Neural progenitor cell (in vitro differentiated cells): ENCODE measurements at regions not wholly inside any gene's neighbourhood (a gene's known extent, or its start where the extent isn't known, plus 50 kb on each side); places are given as distances from the start of the nearest gene placed in this dataset.

Experiments used
- DNase-seq: peaks from one replicate; pipeline ENCODE4 v3.0.0-alpha.2; 2016; ENCODE audit warnings: low spot score
- H2AFZ ChIP-seq: fragments of 200-600 bp; sonication (generic); replicated peaks from 2 replicates; pipeline ENCODE4 v1.6.1; 2016; ENCODE audit warnings: antibody characterized with exemption
- H3F3A ChIP-seq: fragments of 200-600 bp; sonication (generic); 2 replicates; pipeline ENCODE4 v1.6.1; 2016; ENCODE audit warnings: antibody characterized with exemption, low read depth
- H3K27ac ChIP-seq: fragments of 200-600 bp; sonication (generic); 2 replicates; pipeline ENCODE4 v1.5.1; 2016; ENCODE audit warnings: mild to moderate bottlenecking
- H3K27me3 ChIP-seq: fragments of 200-600 bp; sonication (generic); 2 replicates; pipeline ENCODE4 v1.6.1; 2016; ENCODE audit warnings: mild to moderate bottlenecking, moderate library complexity
- H3K36me3 ChIP-seq: fragments of 200-600 bp; sonication (generic); 2 replicates; pipeline ENCODE4 v1.5.1; 2016
- H3K4me1 ChIP-seq: fragments of 200-600 bp; sonication (generic); 2 replicates; pipeline ENCODE4 v1.6.1; 2016; ENCODE audit warnings: mixed run types
- H3K4me2 ChIP-seq: fragments of 200-600 bp; sonication (generic); 2 replicates; pipeline ENCODE4 v1.6.1; 2016
- H3K4me3 ChIP-seq: fragments of 200-600 bp; sonication (generic); 2 replicates; pipeline ENCODE4 v1.5.1; 2016
- H3K79me2 ChIP-seq: fragments of 200-600 bp; sonication (generic); 2 replicates; pipeline ENCODE4 v1.6.1; 2016; ENCODE audit warnings: low read depth
- H3K9ac ChIP-seq: fragments of 200-600 bp; sonication (generic); 2 replicates; pipeline ENCODE4 v1.6.1; 2016
- H3K9me3 ChIP-seq: fragments of 200-600 bp; sonication (generic); 2 replicates; pipeline ENCODE4 v1.5.1; 2016; ENCODE audit warnings: low read depth
- H4K20me1 ChIP-seq: fragments of 200-600 bp; sonication (generic); 2 replicates; pipeline ENCODE4 v1.6.1; 2016; ENCODE audit warnings: low read depth
- H3K27ac Mint-ChIP-seq: 3 replicates; pipeline ENCODE4 v1.8.0; 2021; ENCODE audit warnings: mixed read lengths
- H3K27me3 Mint-ChIP-seq: 2 replicates; pipeline ENCODE4 v1.8.0; 2022; ENCODE audit warnings: low read depth, mild to moderate bottlenecking, inconsistent platforms, moderate library complexity, mixed read lengths; ENCODE audit not compliant: insufficient read depth
- H3K36me3 Mint-ChIP-seq: 3 replicates; pipeline ENCODE4 v1.8.0; 2021; ENCODE audit warnings: mixed read lengths
- H3K4me1 Mint-ChIP-seq: 3 replicates; pipeline ENCODE4 v1.8.0; 2021; ENCODE audit warnings: mixed read lengths
- H3K4me3 Mint-ChIP-seq: 3 replicates; pipeline ENCODE4 v1.8.0; 2021; ENCODE audit warnings: mild to moderate bottlenecking, moderate library complexity, mixed read lengths
- H3K9me3 Mint-ChIP-seq: 3 replicates; pipeline ENCODE4 v1.8.0; 2020; ENCODE audit warnings: mixed read lengths
- CTCF ChIP-seq: fragments of 200-600 bp; sonication (generic); IDR thresholded peaks from 2 replicates; pipeline ENCODE4 v1.5.1; 2017; ENCODE audit warnings: antibody characterized with exemption, mild to moderate bottlenecking
- EZH2 ChIP-seq: fragments of 200-600 bp; sonication (generic); IDR thresholded peaks from 2 replicates; pipeline ENCODE4 v1.6.1; 2017; ENCODE audit warnings: antibody characterized with exemption, mild to moderate bottlenecking, moderate library complexity
- EZH2phosphoT487 ChIP-seq: fragments of 200-600 bp; sonication (generic); IDR thresholded peaks from 2 replicates; pipeline ENCODE4 v1.6.1; 2017; ENCODE audit warnings: antibody characterized with exemption

- Histone ChIP-seq H3K9ac (no peak overlapping the region), H3K4me1 (no peaks in the 10 kb centered on the region), H3K27me3 (no peaks in the 10 kb centered on the region), H3K9me3 (no peaks in the 10 kb centered on the region), H4K20me1 (no peaks in the 10 kb centered on the region), H3K4me3 (no peak overlapping the region), H3K36me3 (no peaks in the 10 kb centered on the region), H2AFZ (peak overlapping the region; percentile 53), H3K4me2 (no peak overlapping the region), H3K79me2 (no peaks in the 10 kb centered on the region), H3F3A (no peaks in the 10 kb centered on the region), H3K27ac (no peak overlapping the region)
- Mint-ChIP-seq H3K9me3 (peaks cover 2% of the 10 kb centered on the region), H3K4me1 (no peaks in the 10 kb centered on the region), H3K36me3 (no peaks in the 10 kb centered on the region), H3K27ac (no peak overlapping the region), H3K4me3 (no peak overlapping the region), H3K27me3 (no peaks in the 10 kb centered on the region)
- TF ChIP-seq CTCF = no peak
- TF ChIP-seq EZH2 = no peak
- no peak for TF ChIP-seq EZH2phosphoT487
- DNase-seq = no peak
Observed at GRCh38 chr6:90645634-90646033, 58.8 kb upstream of the MAP3K7 start.

DNA sequence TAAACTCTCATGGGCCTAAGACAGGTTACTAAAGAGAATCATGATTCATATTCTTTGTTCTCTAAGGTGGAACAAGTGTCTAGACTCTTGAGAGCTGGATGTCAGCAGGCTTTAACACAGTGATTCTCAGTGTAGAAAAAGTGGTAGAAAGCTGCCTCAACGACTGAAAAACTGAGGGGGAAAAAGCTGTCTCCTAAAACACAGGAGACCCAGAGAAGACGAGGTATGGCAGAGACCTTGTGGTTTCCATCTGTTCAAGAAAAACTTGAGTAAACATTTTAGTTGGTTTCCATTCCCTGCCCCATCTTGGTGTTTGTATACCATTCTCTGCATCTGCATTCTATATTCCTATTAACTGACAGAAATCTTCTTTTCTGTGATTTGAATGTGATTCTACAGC, 57.6 kb upstream of the MAP3K7 start:
- Mint-ChIP-seq H3K4me1 (no peaks in the 10 kb centered on the region), H3K36me3 (no peaks in the 10 kb centered on the region), H3K9me3 (peaks cover 1% of the 10 kb centered on the region), H3K27ac (no peak overlapping the region), H3K4me3 (no peak overlapping the region), H3K27me3 (no peaks in the 10 kb centered on the region)
- no peak overlapping the region for H3K27ac ChIP-seq
- no peak for DNase-seq
- H3K79me2 ChIP-seq = no peaks in the 10 kb centered on the region
- TF ChIP-seq EZH2phosphoT487 (no peak), EZH2 (no peak), CTCF (no peak)
- H4K20me1 ChIP-seq = no peaks in the 10 kb centered on the region
- no peak overlapping the region for H3K4me2 ChIP-seq
- H3K9me3 ChIP-seq = no peaks in the 10 kb centered on the region
- H3K36me3 ChIP-seq = no peaks in the 10 kb centered on the region
- H3K4me1 ChIP-seq = no peaks in the 10 kb centered on the region
- H3K27me3 ChIP-seq = no peaks in the 10 kb centered on the region
- H2AFZ ChIP-seq = peak overlapping the region; percentile 31
- no peak overlapping the region for H3K9ac ChIP-seq
- H3K4me3 ChIP-seq = no peak overlapping the region
- no peaks in the 10 kb centered on the region for H3F3A ChIP-seq

GRCh38 chr6:90643381-90643780, 56.5 kb upstream of the MAP3K7 start:
- no peak for DNase-seq
- Histone ChIP-seq H3K4me1 (no peaks in the 10 kb centered on the region), H3K4me2 (no peak overlapping the region), H3K9me3 (no peaks in the 10 kb centered on the region), H3K79me2 (no peaks in the 10 kb centered on the region), H3K9ac (no peak overlapping the region), H3K27ac (no peak overlapping the region), H3F3A (no peaks in the 10 kb centered on the region), H4K20me1 (no peaks in the 10 kb centered on the region), H3K4me3 (no peak overlapping the region), H3K27me3 (no peaks in the 10 kb centered on the region), H2AFZ (no peak overlapping the region), H3K36me3 (no peaks in the 10 kb centered on the region)
- no peaks in the 10 kb centered on the region for H3K36me3 Mint-ChIP-seq
- TF ChIP-seq EZH2 = no peak
- no peak for TF ChIP-seq EZH2phosphoT487
- TF ChIP-seq CTCF = no peak
- no peaks in the 10 kb centered on the region for H3K4me1 Mint-ChIP-seq
- no peaks in the 10 kb centered on the region for H3K27me3 Mint-ChIP-seq
- no peak overlapping the region for H3K4me3 Mint-ChIP-seq
- H3K9me3 Mint-ChIP-seq = peaks cover 3% of the 10 kb centered on the region
- no peak overlapping the region for H3K27ac Mint-ChIP-seq

DNA sequence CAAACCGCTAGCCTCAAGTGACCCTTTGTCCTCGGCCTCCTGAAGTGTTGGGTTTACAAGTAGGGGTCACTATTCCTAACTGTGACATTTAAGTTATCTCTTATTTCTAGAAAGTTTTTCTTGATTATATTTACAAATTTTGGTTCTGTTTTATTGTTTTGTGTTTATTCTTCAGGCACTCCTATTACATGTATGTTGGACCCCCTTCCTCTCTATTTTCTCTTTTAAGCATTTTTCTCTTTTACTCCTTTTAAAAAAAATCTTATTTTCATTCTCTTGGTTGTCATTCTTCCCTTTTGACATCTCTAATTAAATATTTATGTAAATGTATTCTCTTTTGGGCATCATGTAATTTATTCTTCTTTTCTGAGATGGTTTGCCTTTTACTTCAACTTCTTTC, 50.4 kb upstream of the MAP3K7 start:
- Mint-ChIP-seq H3K36me3 (no peaks in the 10 kb centered on the region), H3K4me1 (no peaks in the 10 kb centered on the region), H3K27me3 (no peaks in the 10 kb centered on the region), H3K27ac (no peak overlapping the region), H3K4me3 (no peak overlapping the region), H3K9me3 (peaks cover 15% of the 10 kb centered on the region)
- Histone ChIP-seq H2AFZ (no peak overlapping the region), H4K20me1 (no peaks in the 10 kb centered on the region), H3K9me3 (peaks cover 14% of the 10 kb centered on the region), H3K27me3 (no peaks in the 10 kb centered on the region), H3K27ac (no peak overlapping the region), H3K4me1 (no peaks in the 10 kb centered on the region), H3K36me3 (no peaks in the 10 kb centered on the region), H3K79me2 (no peaks in the 10 kb centered on the region), H3K9ac (no peak overlapping the region), H3K4me3 (no peak overlapping the region), H3K4me2 (no peak overlapping the region), H3F3A (no peaks in the 10 kb centered on the region)
- TF ChIP-seq EZH2 (no peak), CTCF (no peak), EZH2phosphoT487 (no peak)
- no peak for DNase-seq
